Omental fat pad (tissue), 3 donors: ENCODE measurements at regions not wholly inside any gene's neighbourhood (a gene's known extent, or its start where the extent isn't known, plus 50 kb on each side); places are given as distances from the start of the nearest gene placed in this dataset.
"Not testable (repeated sequence)": the region's sequence is repeated elsewhere in the genome, so short reads cannot be mapped to it uniquely, and the experiment has no call there.

Experiments used
- ATAC-seq: fragments of 150-250 bp; one replicate; pipeline ENCODE4 v1.9.1; 2016; ENCODE audit warnings: mild to moderate bottlenecking, moderate library complexity; ENCODE audit not compliant: low FRiP score
- DNase-seq: peaks from one replicate; pipeline ENCODE4 v3.0.0-alpha.2; 2019; ENCODE audit warnings: low spot score
- TF ChIP-seq, protein P1 (sequence below), 3 donors: fragments of 450-650 bp; IDR thresholded peaks; one replicate each; pipeline ENCODE4 v1.5.1; 2016 to 2017; ENCODE audit warnings: antibody characterized with exemption in 3 of 3, mild to moderate bottlenecking in 3 of 3, moderate library complexity in 2 of 3

- DNase-seq, result no peak
- TF ChIP-seq, protein P1, sequence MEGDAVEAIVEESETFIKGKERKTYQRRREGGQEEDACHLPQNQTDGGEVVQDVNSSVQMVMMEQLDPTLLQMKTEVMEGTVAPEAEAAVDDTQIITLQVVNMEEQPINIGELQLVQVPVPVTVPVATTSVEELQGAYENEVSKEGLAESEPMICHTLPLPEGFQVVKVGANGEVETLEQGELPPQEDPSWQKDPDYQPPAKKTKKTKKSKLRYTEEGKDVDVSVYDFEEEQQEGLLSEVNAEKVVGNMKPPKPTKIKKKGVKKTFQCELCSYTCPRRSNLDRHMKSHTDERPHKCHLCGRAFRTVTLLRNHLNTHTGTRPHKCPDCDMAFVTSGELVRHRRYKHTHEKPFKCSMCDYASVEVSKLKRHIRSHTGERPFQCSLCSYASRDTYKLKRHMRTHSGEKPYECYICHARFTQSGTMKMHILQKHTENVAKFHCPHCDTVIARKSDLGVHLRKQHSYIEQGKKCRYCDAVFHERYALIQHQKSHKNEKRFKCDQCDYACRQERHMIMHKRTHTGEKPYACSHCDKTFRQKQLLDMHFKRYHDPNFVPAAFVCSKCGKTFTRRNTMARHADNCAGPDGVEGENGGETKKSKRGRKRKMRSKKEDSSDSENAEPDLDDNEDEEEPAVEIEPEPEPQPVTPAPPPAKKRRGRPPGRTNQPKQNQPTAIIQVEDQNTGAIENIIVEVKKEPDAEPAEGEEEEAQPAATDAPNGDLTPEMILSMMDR (IDR thresholded peaks at IDR 0.05), result no peak
- no peak for ATAC-seq
These were observed 143.3 kb upstream of the HDDC2 start for GRCh38 chr6:125445054-125445453.

GRCh38 chr6:125446011-125446410, 144.2 kb upstream of the HDDC2 start:
- ATAC-seq (no peak), DNase-seq (no peak)
- TF ChIP-seq, protein P1 (IDR thresholded peaks at IDR 0.05), result no peak

DNA sequence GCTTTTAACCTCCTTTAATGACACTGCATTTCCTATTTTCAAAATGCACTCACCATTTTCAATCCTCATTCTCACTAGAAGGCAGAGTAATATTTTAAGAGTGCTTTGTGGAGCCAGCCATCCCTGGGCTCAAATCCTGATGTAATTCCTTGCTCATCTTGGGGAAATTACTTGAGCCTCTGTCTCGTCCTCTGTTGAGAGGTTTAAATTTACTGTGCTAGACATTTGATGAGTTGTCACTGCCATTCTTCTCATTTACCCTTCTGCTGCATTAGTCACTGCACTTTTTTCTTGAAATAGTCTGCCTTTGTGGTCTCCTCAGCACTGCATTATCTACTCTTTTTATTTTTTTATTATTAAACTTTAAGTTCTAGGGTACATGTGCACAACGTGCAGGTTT, 150.0 kb upstream of the HDDC2 start:
- TF ChIP-seq, protein P1 (IDR thresholded peaks at IDR 0.05), result no peak
- ATAC-seq, result no peak
- no peak for DNase-seq

GRCh38 chr6:125453516-125453915, 151.7 kb upstream of the HDDC2 start:
- ATAC-seq (no peak), DNase-seq (no peak)
- TF ChIP-seq, protein P1 (IDR thresholded peaks at IDR 0.05), result no peak

GRCh38 chr6:125454351-125454750, 152.6 kb upstream of the HDDC2 start:
- TF ChIP-seq, protein P1 (IDR thresholded peaks at IDR 0.05), result no peak
- ATAC-seq (no peak), DNase-seq (no peak)

GRCh38 chr6:125458493-125458892, 156.7 kb upstream of the HDDC2 start:
- DNase-seq, ATAC-seq: not testable (repeated sequence)

- DNase-seq, ATAC-seq: not testable (repeated sequence)
These were observed 163.6 kb upstream of the HDDC2 start for GRCh38 chr6:125465332-125465731.

GRCh38 chr6:125469915-125470314, 168.1 kb upstream of the HDDC2 start:
- ATAC-seq (no peak), DNase-seq (no peak)
- TF ChIP-seq, protein P1 (IDR thresholded peaks at IDR 0.05), result no peak
